Hypothalamus (tissue), 51 donors: ENCODE measurements at regions not wholly inside any gene's neighbourhood (a gene's known extent, or its start where the extent isn't known, plus 50 kb on each side); places are given as distances from the start of the nearest gene placed in this dataset.
A peak's percentile ranks its signal among the peaks of the same experiment; 100 is the strongest.
"Not testable (repeated sequence)": the region's sequence is repeated elsewhere in the genome, so short reads cannot be mapped to it uniquely, and the experiment has no call there.

Experiments used
- DNase-seq, 51 donors: peaks; one replicate each; lab custom pipeline; 2025; lab: John Stamatoyannopoulos, UW

- not testable (repeated sequence) for DNase-seq
Measured at GRCh38 chr12:17116538-17116937, 510.6 kb upstream of the LMO3 start.

- no peak for DNase-seq
Measured at GRCh38 chr12:17110316-17110715, 504.4 kb upstream of the LMO3 start.

- DNase-seq: no peak
Measured at GRCh38 chr12:17108877-17109541, 503.0 kb upstream of the LMO3 start.

GRCh38 chr12:17104801-17105200 is 498.8 kb upstream of the LMO3 start:
- DNase-seq: no peak

- peak in 3 of 51 donors; percentile 1 for DNase-seq
Measured at GRCh38 chr12:17097674-17098073, 491.7 kb upstream of the LMO3 start.

GRCh38 chr12:17084831-17085230 is 478.9 kb upstream of the LMO3 start:
- no peak for DNase-seq

GRCh38 chr12:17079251-17079909 is 473.4 kb upstream of the LMO3 start:
- DNase-seq: no peak

GRCh38 chr12:17077594-17077993 is 471.6 kb upstream of the LMO3 start:
- DNase-seq: no peak

- DNase-seq: no peak
Measured at GRCh38 chr12:17076811-17077210, 470.8 kb upstream of the LMO3 start.

GRCh38 chr12:17076028-17076744 is 470.2 kb upstream of the LMO3 start:
- peak in 1 of 51 donors; percentile 9 for DNase-seq

- no peak for DNase-seq
Measured at GRCh38 chr12:17064834-17065233, 458.9 kb upstream of the LMO3 start.

- DNase-seq: no peak
Measured at GRCh38 chr12:17062267-17063036, 456.5 kb upstream of the LMO3 start.

GRCh38 chr12:17060260-17060659 is 454.3 kb upstream of the LMO3 start:
- DNase-seq: no peak

GRCh38 chr12:17056546-17056945 is 450.6 kb upstream of the LMO3 start:
- DNase-seq: no peak

GRCh38 chr12:17038923-17039322 is 433.0 kb upstream of the LMO3 start:
- no peak for DNase-seq

- no peak for DNase-seq
Measured at GRCh38 chr12:17035372-17035771, 429.4 kb upstream of the LMO3 start.

GRCh38 chr12:17030338-17030737 is 424.4 kb upstream of the LMO3 start:
- DNase-seq: no peak

GRCh38 chr12:17028348-17028747 is 422.4 kb upstream of the LMO3 start:
- DNase-seq: no peak

GRCh38 chr12:17025424-17025823 is 419.5 kb upstream of the LMO3 start:
- not testable (repeated sequence) for DNase-seq

GRCh38 chr12:17020765-17021164 is 414.8 kb upstream of the LMO3 start:
- peak in 1 of 51 donors; percentile 1 for DNase-seq

GRCh38 chr12:17017402-17017801 is 411.4 kb upstream of the LMO3 start:
- DNase-seq: no peak
